NT2/D1 (cell line): ENCODE measurements at regions not wholly inside any gene's neighbourhood (a gene's known extent, or its start where the extent isn't known, plus 50 kb on each side); places are given as distances from the start of the nearest gene placed in this dataset.

ENCODE experiments used
- DNase-seq: peaks from one replicate; pipeline ENCODE4 v3.0.0-alpha.2; 2011; ENCODE audit warnings: low read depth, low spot score
- H3K27me3 ChIP-seq: 2 replicates; pipeline ENCODE4 v1.6.0; 2011; ENCODE audit warnings: mild to moderate bottlenecking; ENCODE audit not compliant: insufficient read length, insufficient read depth
- H3K36me3 ChIP-seq: 2 replicates; pipeline ENCODE4 v1.6.1; 2011; ENCODE audit warnings: mild to moderate bottlenecking, low read length, mixed read lengths; ENCODE audit not compliant: insufficient read depth, insufficient read length
- H3K4me1 ChIP-seq: 2 replicates; pipeline ENCODE4 v1.5.1; 2011; ENCODE audit not compliant: insufficient read depth, insufficient read length
- H3K4me3 ChIP-seq: 2 replicates; pipeline ENCODE4 v1.5.1; 2011; ENCODE audit warnings: low read depth; ENCODE audit not compliant: insufficient read length
- H3K9ac ChIP-seq: 2 replicates; pipeline ENCODE4 v1.6.0; 2011; ENCODE audit warnings: low read depth; ENCODE audit not compliant: insufficient read length
- H3K9me3 ChIP-seq: 2 replicates; pipeline ENCODE4 v1.5.1; 2011; ENCODE audit warnings: mild to moderate bottlenecking, low read length; ENCODE audit not compliant: insufficient read depth
- SUZ12 ChIP-seq: IDR thresholded peaks from 2 replicates; pipeline ENCODE4 v1.6.1; 2011; ENCODE audit not compliant: insufficient read length, insufficient read depth; ENCODE audit errors: extremely low read depth
- YY1 ChIP-seq: IDR thresholded peaks from 2 replicates; pipeline ENCODE4 v1.6.1; 2011; ENCODE audit not compliant: insufficient read length, insufficient read depth
- ZNF274 ChIP-seq: IDR thresholded peaks from 2 replicates; pipeline ENCODE4 v1.6.1; 2011; ENCODE audit warnings: mild to moderate bottlenecking, low read depth, low read length

DNA sequence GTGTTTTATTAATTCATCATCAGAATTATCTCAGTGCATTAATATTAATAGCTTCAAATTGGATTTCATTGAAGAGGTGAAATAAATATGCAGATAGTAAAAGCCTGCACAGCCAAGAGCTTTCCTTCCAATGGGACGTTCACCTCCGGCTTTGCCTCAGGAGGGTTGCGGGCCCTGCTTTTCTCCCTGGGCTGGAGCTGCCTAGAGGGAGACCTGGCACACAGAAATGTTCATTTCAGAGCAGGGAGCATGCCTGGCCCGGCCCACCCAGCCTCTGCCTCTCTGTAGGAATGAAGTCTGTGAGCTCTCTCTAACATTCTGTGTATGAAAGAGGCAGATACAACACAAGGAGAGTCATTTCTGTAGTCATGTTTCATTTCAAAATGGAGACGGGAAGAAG, 100.4 kb upstream of the IRX2 start:
- no peak overlapping the region for H3K4me3 ChIP-seq
- no peaks in the 10 kb centered on the region for H3K27me3 ChIP-seq
- H3K36me3 ChIP-seq = no peaks in the 10 kb centered on the region
- H3K9ac ChIP-seq = no peak overlapping the region
- no peaks in the 10 kb centered on the region for H3K4me1 ChIP-seq
- no peak for TF ChIP-seq SUZ12
- no peak for TF ChIP-seq YY1
- no peak for TF ChIP-seq ZNF274
- DNase-seq = no peak
- peaks cover 9% of the 10 kb centered on the region; the same call in 1 of the 2 replicates for H3K9me3 ChIP-seq

GRCh38 chr5:2849429-2849828, 98.0 kb upstream of the IRX2 start:
- no peaks in the 10 kb centered on the region for H3K36me3 ChIP-seq
- no peaks in the 10 kb centered on the region for H3K27me3 ChIP-seq
- no peak for DNase-seq
- H3K9me3 ChIP-seq = peaks cover 5% of the 10 kb centered on the region; the same call in 1 of the 2 replicates
- no peak overlapping the region for H3K9ac ChIP-seq
- H3K4me3 ChIP-seq = no peak overlapping the region
- no peak for TF ChIP-seq YY1
- TF ChIP-seq ZNF274 = no peak
- TF ChIP-seq SUZ12 = no peak
- no peaks in the 10 kb centered on the region for H3K4me1 ChIP-seq

DNA sequence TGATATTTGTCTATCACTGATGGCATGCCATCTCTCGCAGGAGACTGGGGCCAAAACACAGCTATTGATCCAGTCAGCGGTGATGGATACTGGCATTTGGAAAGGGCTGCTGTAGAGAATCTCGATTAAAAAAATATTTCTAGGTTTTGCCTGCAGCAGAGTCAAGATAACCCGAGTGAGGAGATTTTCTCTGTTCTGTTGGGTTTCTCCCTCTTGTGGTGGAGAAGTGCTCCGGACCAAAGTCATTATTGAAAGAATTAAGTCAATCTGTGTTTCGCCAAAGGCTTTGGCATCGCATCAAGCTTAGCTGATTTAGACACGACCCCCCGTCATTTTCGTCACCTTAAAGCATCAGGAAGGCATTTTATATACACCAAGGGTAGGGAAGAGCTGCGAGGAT, 97.1 kb upstream of the IRX2 start:
- Histone ChIP-seq H3K4me3 (no peak overlapping the region), H3K27me3 (no peaks in the 10 kb centered on the region), H3K4me1 (no peaks in the 10 kb centered on the region), H3K9me3 (no peaks in the 10 kb centered on the region), H3K36me3 (no peaks in the 10 kb centered on the region), H3K9ac (no peak overlapping the region)
- DNase-seq = no peak
- no peak for TF ChIP-seq YY1
- no peak for TF ChIP-seq ZNF274
- no peak for TF ChIP-seq SUZ12

DNA sequence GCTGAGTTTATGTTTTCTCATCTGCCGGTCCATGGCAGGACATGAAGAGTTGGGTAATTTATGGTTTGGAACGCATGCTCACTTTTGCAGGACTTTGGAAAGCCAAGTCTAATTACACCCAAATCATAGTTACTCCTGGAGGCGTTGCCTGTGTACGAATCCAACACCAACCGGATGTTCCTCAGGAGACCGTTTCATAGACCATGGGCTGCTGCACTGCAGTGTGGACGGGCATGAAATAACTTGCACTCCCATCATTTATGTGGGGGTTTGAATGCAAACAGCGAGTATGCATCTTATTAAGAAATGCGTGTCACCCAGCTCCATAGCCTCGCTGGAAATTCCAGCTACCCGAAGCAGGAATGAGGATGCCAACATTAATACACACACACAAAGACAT, 96.1 kb upstream of the IRX2 start:
- Histone ChIP-seq H3K36me3 (no peaks in the 10 kb centered on the region), H3K4me3 (no peak overlapping the region), H3K27me3 (no peaks in the 10 kb centered on the region), H3K9ac (no peak overlapping the region), H3K4me1 (no peaks in the 10 kb centered on the region), H3K9me3 (no peaks in the 10 kb centered on the region)
- DNase-seq = no peak
- TF ChIP-seq ZNF274 = no peak
- TF ChIP-seq YY1 = no peak
- TF ChIP-seq SUZ12 = no peak

- no peaks in the 10 kb centered on the region for H3K36me3 ChIP-seq
- H3K4me1 ChIP-seq = no peaks in the 10 kb centered on the region
- H3K27me3 ChIP-seq = no peaks in the 10 kb centered on the region
- DNase-seq = no peak
- no peaks in the 10 kb centered on the region for H3K9me3 ChIP-seq
- no peak overlapping the region for H3K4me3 ChIP-seq
- no peak overlapping the region for H3K9ac ChIP-seq
- TF ChIP-seq YY1 = no peak
- TF ChIP-seq ZNF274 = no peak
- no peak for TF ChIP-seq SUZ12
These were observed 89.7 kb upstream of the IRX2 start for GRCh38 chr5:2841208-2841607.

DNA sequence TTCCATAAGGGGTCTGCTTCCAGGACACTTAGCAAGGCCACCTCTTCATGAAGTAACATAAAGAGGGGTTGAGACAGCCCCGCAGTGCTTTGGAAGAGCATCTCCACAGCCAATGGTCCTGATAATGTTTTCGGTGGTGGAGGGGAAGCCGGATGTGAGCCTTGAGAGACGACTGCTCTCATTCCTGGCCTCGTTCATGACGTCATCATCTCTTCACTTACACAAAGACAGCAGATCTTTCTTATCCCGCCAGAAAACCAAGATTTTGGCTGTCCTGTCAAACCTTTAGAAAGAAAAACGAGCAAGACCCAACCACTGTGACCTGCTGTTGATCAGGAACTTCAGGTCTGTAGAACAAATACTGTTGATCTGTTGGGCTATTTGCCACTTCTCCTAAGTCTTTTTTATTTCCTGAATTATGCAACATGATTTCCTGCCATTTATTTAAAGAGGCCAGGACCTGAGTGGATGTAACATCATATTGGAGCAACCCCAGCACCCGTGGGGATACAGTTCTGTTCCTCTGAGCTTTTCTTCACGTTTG, 89.0 kb upstream of the IRX2 start:
- Histone ChIP-seq H3K9ac (no peak overlapping the region), H3K36me3 (no peaks in the 10 kb centered on the region), H3K27me3 (no peaks in the 10 kb centered on the region), H3K9me3 (no peaks in the 10 kb centered on the region), H3K4me3 (no peak overlapping the region), H3K4me1 (no peaks in the 10 kb centered on the region)
- DNase-seq = no peak
- TF ChIP-seq YY1 (no peak), ZNF274 (no peak), SUZ12 (no peak)

DNA sequence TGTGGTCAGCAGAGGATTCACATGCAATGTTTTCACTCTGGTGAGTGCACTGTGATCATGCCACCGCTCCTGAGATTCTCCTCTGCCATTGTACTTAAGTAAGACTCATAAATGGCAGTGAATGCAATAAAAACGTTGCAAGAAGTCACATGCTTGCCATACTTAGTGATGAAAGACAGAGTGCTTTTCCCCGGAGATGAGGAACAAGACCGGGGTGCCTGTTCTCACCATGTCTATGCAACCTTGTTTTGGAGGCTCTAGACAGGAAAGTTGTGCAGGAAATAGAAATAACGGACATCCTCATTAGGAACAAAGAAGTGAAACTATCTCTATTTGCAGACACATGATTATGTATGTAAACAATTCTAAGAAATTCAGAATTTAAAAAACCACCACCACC, 84.7 kb upstream of the IRX2 start:
- no peaks in the 10 kb centered on the region for H3K36me3 ChIP-seq
- H3K4me3 ChIP-seq = no peak overlapping the region
- H3K9me3 ChIP-seq = no peaks in the 10 kb centered on the region
- H3K4me1 ChIP-seq = no peaks in the 10 kb centered on the region
- no peak for TF ChIP-seq ZNF274
- TF ChIP-seq YY1 = no peak
- no peak for TF ChIP-seq SUZ12
- H3K9ac ChIP-seq = no peak overlapping the region
- H3K27me3 ChIP-seq = no peaks in the 10 kb centered on the region
- no peak for DNase-seq
